ENCODE measurements at regions not wholly inside any gene's neighbourhood (a gene's known extent, or its start where the extent isn't known, plus 50 kb on each side); places are given as distances from the start of the nearest gene placed in this dataset.

GRCh38 chr13:91187522-91187921 is 160.0 kb upstream of the MIR17HG start:
- TF ChIP-seq POLR2A (IDR thresholded peaks at IDR 0.05; ENCODE audit: low read length) (no peak), GATA1 (IDR thresholded peaks at IDR 0.05; ENCODE audit: low read depth, low read length) (no peak)

Measured in erythroblast (primary cell).